NB4 (cell line): ENCODE measurements at regions not wholly inside any gene's neighbourhood (a gene's known extent, or its start where the extent isn't known, plus 50 kb on each side); places are given as distances from the start of the nearest gene placed in this dataset.

ENCODE experiments used
- CTCF ChIP-seq: IDR thresholded peaks from one replicate; pipeline ENCODE4 v1.5.1; 2012; ENCODE audit warnings: low read depth, low read length
- POLR2A ChIP-seq: IDR thresholded peaks from 2 replicates; pipeline ENCODE4 v1.6.1; 2011; ENCODE audit warnings: mild to moderate bottlenecking; ENCODE audit not compliant: insufficient read length; ENCODE audit errors: extremely low read depth

- TF ChIP-seq POLR2A = no peak
- TF ChIP-seq CTCF = no peak
Measured at GRCh38 chr2:195450552-195451113, 206.4 kb upstream of the SLC39A10 start.
